ENCODE measurements at regions not wholly inside any gene's neighbourhood (a gene's known extent, or its start where the extent isn't known, plus 50 kb on each side); places are given as distances from the start of the nearest gene placed in this dataset.

- Histone ChIP-seq H3K9me3 (no peaks in the 10 kb centered on the region), H3K36me3 (no peaks in the 10 kb centered on the region), H3K27ac (no peak overlapping the region), H3K4me1 (no peaks in the 10 kb centered on the region), H3K27me3 (no peaks in the 10 kb centered on the region), H3K4me3 (no peak overlapping the region)
- TF ChIP-seq CTCF (IDR thresholded peaks at IDR 0.05) = no peak
- DNase-seq (ENCODE audit: low spot score) = no peak
These were observed 161.0 kb downstream of the SLC25A46 start for GRCh38 chr5:110899566-110900412.

GRCh38 chr5:110900829-110901228, 162.0 kb downstream of the SLC25A46 start:
- Histone ChIP-seq H3K36me3 (no peaks in the 10 kb centered on the region), H3K4me3 (no peak overlapping the region), H3K4me1 (no peaks in the 10 kb centered on the region), H3K27me3 (no peaks in the 10 kb centered on the region), H3K9me3 (no peaks in the 10 kb centered on the region), H3K27ac (no peak overlapping the region)
- no peak for TF ChIP-seq CTCF (IDR thresholded peaks at IDR 0.05)
- DNase-seq (ENCODE audit: low spot score) = no peak

- H3K4me1 ChIP-seq = no peaks in the 10 kb centered on the region
- no peak overlapping the region for H3K4me3 ChIP-seq
- H3K27ac ChIP-seq = no peak overlapping the region
- H3K9me3 ChIP-seq = no peaks in the 10 kb centered on the region
- H3K36me3 ChIP-seq = no peaks in the 10 kb centered on the region
- no peaks in the 10 kb centered on the region for H3K27me3 ChIP-seq
- no peak for TF ChIP-seq CTCF (IDR thresholded peaks at IDR 0.05)
- no peak for DNase-seq (ENCODE audit: low spot score)
These were observed 165.2 kb downstream of the SLC25A46 start for GRCh38 chr5:110903966-110904365.

GRCh38 chr5:110908848-110909247, 162.7 kb upstream of the TSLP start:
- H3K9me3 ChIP-seq = no peaks in the 10 kb centered on the region
- TF ChIP-seq CTCF (IDR thresholded peaks at IDR 0.05) = no peak
- H3K27ac ChIP-seq = no peak overlapping the region
- no peak for DNase-seq (ENCODE audit: low spot score)
- H3K27me3 ChIP-seq = no peaks in the 10 kb centered on the region
- H3K36me3 ChIP-seq = no peaks in the 10 kb centered on the region
- no peaks in the 10 kb centered on the region for H3K4me1 ChIP-seq
- H3K4me3 ChIP-seq = no peak overlapping the region

- Histone ChIP-seq H3K36me3 (no peaks in the 10 kb centered on the region), H3K9me3 (no peaks in the 10 kb centered on the region), H3K27me3 (no peaks in the 10 kb centered on the region), H3K4me1 (no peaks in the 10 kb centered on the region), H3K4me3 (no peak overlapping the region), H3K27ac (no peak overlapping the region)
- DNase-seq (ENCODE audit: low spot score) = no peak
- TF ChIP-seq CTCF (IDR thresholded peaks at IDR 0.05) = no peak
These were observed 162.1 kb upstream of the TSLP start for GRCh38 chr5:110909415-110909814.

GRCh38 chr5:110909950-110910349, 161.6 kb upstream of the TSLP start:
- Histone ChIP-seq H3K27me3 (no peaks in the 10 kb centered on the region), H3K27ac (no peak overlapping the region), H3K9me3 (no peaks in the 10 kb centered on the region), H3K4me3 (no peak overlapping the region), H3K4me1 (no peaks in the 10 kb centered on the region), H3K36me3 (no peaks in the 10 kb centered on the region)
- DNase-seq (ENCODE audit: low spot score) = no peak
- TF ChIP-seq CTCF (IDR thresholded peaks at IDR 0.05) = no peak

Measured in right atrium auricular region (tissue), 2 donors.